Medulla oblongata (tissue), 1 donor: ENCODE measurements at regions not wholly inside any gene's neighbourhood (a gene's known extent, or its start where the extent isn't known, plus 50 kb on each side); places are given as distances from the start of the nearest gene placed in this dataset.
"Not testable (repeated sequence)": the region's sequence is repeated elsewhere in the genome, so short reads cannot be mapped to it uniquely, and the experiment has no call there.

Experiments
- DNase-seq: peaks from one replicate; pipeline ENCODE4 v3.0.0-alpha.2; 2015; ENCODE audit errors: extremely low spot score

DNA sequence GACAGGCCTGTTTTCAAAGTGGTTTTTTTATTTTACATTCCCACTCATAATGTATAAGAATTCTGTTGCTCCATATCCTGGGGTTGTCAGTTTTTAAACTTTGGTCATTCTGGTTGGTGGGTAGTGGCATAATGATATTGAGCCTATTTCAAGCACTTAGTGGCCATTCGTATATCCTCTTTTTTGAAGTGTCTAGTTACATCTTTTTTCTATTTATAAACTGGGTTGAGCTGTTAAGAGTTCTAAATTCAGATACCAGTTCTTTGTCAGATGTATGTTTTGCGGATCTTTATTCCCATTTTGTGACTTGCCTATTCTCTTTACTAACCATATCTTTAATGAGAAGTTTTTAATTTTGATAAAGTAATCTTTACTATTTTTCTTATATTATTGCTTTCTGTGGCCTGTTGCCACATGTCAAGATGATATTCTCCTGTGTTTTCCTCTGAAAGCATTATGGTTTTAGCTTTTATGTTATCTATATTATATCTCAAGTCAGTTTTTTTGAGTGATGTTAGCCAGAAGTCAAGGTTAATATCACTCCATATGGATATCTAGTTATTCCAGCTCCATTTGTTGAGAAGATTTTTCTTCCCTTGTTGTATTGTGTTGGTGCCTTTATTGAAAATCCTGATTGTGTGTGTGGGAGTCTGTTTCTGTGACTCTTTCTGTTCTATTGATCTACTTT is 110.9 kb downstream of the FHIP1A start:
- DNase-seq: no peak

DNA sequence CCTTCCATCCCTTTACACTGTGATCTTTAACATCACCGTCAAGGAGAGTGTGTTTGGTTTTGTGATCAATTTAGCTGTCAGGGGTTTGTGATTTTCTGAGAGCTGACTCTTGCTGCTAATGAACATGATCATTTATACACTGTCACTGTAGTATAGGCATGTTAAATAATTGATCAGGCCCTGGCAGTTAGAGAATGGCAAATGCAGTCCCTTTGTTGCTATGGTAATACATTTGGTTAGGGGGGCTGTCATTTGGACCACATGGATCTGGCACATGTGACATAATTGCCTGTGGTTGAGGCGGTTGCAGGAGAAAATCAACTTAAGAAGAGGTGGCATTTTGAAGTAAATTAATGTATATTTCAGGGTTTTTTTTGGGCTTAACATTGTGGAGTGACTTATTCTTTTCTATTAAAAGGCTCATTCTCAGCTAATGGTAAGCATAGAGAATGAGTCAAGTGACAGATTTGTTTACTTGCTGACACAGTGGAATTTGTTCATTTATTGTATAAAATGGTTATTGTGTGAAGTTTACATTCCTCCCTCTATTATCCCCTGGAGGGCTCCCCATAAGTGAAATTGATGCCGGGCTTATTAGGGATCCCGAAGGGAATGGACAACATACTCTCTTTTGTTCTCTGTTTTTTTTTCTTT is 114.0 kb downstream of the FHIP1A start:
- no peak for DNase-seq

DNA sequence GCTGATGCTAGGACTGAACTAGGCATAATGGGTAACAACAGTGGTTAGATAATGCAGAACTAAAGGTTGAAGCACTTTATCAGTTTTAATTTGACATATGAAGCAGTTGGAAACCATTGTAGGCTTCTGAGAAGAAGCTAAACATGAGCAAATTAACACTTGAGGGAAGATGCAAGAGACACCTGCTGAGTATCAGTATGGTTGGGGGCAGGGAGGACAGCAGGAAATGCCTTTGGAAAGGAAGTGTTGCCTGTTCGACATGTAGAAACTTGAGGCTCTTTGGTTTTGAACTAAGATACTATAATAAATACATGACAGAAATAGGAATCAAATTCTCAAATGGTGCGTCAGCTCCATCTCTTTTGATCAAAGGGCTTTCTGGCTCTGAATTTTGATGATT is 115.6 kb downstream of the FHIP1A start:
- no peak for DNase-seq

DNA sequence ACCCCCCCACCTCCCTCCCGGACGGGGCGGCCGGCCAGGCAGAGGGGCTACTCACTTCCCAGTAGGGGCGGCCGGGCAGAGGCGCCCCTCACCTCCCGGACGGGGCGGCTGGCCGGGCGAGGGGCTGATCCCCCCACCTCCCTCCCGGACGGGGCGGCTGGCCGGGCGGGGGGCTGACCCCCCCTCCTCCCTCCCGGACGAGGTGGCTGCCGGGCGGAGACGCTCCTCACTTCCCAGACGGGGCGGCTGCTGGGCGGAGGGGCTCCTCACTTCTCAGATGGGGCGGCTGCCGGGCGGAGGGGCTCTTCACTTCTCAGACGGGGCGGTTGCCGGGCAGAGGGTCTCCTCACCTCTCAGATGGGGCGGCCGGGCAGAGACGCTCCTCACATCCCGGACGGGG is 117.5 kb downstream of the FHIP1A start:
- not testable (repeated sequence) for DNase-seq

DNA sequence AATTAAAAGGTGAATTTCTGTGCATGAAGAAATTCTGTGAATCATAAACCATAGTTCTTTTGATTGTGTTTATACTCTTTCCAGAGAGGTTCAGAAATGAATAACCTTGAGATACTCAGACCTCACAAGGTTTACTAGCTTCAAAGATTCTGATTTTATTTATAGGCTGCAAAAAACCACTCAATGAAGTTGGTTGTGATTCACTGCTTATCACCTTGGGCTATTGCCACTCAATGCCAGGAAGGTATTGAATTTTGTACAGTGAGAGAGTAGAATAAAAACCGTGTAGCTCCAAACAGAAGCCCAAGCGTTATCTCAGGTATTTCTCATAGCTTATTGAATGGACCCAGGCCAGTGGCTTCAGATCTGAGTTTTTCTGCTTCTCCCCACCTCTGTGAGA is 118.7 kb downstream of the FHIP1A start:
- DNase-seq: no peak

DNA sequence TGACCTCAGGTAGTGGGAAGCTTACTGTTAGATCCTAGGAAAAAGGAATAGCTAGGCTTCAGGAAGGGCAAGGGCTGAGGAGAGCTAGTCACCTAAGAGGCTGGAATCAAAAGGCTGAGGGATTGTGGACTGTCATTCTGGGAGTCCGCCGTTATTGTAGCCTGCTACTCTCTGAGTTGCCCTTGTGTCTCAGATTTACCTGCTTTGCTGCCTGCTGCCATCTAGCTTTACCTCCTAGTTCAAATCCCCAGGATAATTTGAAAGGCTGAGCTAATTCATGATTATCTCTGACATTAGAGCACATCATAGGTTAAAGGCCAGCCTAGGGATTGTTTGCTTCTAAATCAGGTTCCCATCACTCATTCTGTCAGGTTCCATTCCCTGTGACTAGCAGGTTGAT is 120.2 kb downstream of the FHIP1A start:
- no peak for DNase-seq

DNA sequence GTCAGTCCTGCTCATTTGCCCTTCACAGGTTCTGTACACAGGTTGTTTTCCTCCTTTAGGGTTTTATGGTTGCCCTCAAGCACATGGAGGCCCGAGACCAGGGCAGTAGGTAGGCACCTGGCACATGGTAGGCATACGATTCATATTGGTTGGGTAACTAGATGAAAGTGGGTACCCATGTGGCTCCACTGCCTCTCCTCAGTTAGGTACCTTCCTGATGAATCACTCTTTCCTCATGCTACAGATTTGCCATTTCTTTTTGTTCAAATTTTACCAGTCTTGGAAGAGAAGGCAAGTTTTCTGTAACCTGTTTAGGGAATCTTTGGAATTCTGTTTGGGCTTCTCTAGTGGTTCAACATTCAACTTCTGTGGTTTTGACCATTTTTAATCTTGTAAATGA is 121.3 kb downstream of the FHIP1A start:
- no peak for DNase-seq

DNA sequence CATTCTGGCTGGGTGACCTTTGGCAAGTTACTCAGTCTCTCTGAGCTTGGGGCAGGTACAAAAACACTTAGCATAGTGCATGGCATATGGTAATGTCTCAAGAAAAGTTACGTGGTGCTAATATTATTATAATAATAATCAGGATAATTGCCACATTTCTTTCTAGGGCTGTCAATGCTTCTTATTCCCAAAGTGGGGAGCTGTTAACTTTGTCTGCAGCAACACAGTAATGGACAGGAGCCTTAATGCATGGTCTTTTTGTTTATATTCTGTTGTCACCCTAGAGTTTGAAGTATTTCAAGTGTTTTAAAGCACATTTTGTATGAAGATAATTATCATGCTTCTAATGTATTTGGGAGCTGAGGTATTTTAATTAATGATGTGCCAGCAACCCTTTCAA is 121.8 kb downstream of the FHIP1A start:
- peak; percentile 25 for DNase-seq

DNA sequence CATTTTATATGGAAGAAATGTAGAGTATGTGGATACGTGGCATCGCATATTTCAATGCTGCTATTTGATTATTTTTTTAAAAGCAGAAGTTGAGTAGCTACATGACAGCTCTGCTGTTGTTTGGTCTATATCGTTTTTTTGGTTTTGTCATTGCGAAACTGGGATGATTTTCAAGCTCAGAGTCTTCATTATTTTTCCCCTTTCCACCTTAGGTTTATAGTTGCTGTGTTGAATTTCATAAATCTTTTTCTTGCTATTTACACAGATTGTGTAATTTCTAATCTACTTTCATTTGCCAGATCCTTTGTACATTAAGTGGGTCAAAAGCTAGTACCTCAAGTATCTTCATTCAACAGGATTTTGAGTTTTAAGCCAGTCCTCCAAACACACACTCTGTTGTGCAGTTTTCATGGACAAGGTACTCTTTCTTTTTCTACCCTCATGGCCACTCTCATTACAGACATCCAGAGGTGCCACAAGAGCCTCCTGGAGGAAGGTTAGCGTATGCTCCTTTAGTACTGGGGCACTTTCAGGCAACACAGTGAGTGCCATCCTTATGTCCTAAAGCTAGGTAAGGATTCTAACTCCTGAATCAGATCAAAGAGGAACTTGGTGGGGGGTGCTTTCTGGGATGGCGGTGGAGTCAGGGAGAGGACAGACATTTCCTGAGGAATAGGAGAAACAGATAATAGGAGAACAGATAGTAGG is 123.2 kb downstream of the FHIP1A start:
- DNase-seq: no peak

DNA sequence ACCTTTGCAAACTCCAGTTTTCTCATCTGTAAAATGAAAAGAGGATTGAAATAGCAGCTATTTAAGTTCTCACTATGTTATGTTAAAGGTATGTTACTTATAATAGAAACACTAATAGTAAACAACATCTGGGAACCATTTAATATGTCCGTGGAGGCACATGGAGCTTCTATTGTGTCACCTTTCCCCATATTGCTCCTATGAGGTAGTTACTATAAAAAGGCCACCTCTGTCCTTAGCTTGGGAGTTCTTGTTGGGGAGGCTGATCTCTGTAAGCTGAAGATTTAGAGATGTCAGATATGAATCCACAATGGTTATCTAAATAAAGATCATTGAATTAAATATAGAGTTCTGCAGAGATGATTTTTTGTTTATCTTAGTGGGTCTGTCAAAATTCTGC is 125.2 kb downstream of the FHIP1A start:
- no peak for DNase-seq

DNA sequence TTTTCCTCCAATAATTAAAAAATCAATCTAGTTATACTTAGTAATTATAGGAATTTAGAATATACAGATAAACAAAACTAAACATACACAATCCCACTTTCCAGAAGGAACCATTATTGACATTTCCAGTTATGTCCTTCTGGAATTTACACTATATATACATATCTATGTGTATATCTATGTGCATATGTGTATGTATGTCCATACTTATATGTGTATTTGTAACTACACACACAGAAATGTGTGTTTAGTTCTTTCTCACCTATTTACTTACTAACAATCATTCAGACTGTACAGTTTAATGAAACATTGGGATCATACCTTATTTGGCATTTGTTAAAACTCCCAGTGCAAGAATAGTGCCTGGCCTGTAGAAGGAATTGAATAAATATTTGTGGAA is 126.4 kb downstream of the FHIP1A start:
- no peak for DNase-seq

DNA sequence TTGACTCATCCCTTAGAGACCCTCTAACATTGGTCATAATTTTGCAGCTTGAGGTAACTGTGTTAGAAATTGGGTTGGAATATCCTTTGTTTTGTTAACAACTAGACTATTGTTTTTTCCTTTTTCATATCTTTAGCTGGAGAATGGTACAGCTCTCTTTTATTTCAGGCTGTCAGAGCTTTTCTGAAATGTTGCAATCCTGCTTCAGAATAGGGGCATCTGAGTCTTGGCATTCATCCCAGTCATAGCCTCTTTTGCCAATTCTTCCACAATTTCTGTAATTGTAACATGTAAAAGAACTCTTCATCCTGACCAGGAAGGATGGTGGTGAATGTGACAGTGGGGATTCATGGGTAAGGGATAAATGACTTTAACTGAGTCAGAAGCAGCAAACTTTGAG is 128.7 kb downstream of the FHIP1A start:
- peak; percentile 62 for DNase-seq

DNA sequence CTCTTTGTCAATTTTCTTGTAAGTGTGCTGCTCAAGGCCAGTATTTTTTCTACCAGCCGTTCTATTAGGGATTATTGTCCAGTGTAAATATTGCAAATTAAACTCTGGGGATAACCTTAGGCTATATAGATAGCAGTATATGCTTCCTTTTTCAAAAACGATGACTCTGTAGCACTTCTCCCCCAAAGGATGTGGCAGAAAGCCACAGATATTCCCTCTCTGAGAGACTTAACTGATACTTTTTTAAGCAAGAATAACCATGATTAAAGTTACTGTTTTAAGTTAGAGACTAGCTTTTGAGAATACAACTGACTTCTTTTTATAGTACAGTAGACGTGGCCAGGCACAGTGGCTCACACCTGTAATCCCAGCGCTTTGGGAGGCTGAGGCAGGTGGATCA is 130.0 kb downstream of the FHIP1A start:
- no peak for DNase-seq

DNA sequence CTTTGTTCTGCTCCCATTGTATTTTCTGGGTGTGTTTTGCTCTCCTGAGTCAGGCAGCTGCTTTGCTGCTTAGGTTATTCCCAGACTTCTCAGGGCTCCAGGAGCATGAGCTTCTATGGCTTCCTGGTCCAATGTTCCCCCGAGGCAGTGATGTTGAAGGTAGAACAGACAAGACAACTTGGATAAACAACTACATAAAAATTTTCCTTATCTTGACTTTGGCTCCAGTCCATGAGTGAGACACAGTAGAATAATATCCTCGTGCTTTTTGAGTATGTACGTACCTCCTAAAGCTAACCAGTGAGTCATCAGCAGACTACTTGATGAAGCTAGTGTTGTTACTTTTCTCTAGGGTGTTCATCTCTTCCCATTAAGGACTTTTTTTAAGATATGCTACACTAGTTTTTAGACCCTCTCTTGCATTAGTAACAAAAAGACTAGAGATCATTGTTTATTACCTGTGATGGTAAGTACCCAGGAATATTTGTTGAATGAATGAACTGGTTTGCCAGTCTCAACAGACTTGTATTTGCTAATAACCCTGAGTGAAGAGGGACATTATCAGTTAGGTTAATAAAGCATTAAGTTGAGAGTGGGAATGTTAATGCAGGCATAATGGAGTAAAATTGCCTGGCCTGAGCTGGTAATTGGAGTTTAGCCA is 131.9 kb downstream of the FHIP1A start:
- DNase-seq: no peak

DNA sequence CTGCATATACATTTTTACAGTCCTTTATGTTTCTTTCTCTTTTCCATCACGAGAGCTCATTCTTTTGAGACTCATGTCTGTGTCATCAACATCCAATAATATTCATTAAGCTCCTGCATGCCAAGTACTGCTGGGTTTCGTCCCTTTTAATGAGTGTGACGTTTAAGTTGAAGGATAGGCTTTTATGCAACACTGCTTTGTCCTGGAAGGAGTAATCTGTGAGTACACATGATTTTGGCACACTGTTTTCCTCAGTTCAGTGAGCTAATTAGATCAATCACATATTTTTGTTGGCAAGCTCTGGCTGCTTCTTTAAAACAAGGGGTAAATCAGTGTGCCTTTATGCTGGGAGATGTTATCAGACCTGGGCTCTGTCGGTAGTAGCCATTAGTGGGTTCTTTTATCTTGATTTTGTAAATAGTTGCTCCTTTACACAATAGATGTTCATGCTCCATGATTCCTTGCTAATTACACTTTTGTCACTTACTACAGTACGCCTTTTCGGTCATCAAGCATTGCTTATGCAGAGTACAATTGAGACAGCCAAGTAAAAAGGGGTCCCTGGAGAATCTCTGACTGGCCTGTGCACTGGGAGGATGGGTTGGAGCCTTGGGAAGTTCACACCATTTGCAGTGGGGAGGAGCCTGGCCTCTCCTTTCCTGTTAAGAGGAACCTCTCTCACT is 132.6 kb downstream of the FHIP1A start:
- no peak for DNase-seq

DNA sequence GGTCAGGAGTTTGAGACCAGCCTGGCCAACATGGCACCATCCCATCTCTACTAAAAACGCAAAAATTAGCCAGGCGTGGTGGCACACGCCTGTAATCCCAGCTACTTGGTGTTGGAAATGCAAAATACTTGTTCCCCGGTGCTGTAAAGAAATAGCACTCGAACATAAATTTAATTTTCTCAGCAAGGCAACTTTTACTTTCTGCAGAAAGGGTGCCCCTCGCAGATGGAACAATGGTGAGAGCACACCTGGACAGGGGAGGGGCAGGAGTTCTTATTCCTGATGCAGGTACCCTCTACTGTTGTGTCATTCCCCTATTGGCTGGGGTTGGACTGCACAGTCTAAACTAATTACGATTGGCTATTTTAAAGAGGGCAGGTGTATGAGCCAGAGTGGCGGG is 139.7 kb downstream of the FHIP1A start:
- DNase-seq: no peak

DNA sequence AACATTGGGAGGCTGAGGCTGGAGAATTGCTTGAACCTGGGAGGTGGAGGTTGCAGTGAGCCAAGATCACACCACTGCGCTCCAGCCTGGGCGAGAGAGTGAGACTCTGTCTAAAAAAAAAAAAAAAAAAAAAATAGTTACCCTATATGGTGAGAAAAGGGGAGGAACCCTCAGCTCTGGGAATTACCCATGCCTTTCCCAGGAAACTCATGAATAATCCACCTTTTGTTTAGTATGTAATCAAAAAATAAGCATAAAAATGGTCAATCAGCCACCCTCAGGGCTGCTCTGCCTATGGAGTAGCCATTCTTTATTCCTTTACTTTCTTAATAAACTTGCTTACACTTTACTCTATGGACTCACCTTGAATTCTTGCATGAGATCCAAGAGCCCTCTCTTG is 140.4 kb downstream of the FHIP1A start:
- DNase-seq: not testable (repeated sequence)

DNA sequence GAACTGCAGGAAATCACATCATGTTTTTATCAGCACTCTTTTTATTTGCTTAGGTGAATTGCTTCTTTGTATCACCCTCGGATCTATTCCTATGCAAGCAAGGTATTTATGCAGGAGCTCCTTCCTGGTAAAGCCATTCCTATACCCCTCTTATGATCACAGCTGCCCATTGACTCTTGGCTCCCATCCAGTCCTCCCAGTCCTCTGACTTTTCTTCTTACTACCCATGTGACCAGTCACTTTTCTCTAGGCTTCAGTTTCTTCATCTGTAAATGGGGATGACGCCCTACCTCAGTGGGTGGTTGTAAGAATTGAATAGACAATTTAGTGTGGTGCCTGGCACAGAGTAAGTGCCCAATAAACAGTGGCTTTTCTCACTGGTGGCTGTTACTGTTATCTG is 144.9 kb downstream of the FHIP1A start:
- no peak for DNase-seq

DNA sequence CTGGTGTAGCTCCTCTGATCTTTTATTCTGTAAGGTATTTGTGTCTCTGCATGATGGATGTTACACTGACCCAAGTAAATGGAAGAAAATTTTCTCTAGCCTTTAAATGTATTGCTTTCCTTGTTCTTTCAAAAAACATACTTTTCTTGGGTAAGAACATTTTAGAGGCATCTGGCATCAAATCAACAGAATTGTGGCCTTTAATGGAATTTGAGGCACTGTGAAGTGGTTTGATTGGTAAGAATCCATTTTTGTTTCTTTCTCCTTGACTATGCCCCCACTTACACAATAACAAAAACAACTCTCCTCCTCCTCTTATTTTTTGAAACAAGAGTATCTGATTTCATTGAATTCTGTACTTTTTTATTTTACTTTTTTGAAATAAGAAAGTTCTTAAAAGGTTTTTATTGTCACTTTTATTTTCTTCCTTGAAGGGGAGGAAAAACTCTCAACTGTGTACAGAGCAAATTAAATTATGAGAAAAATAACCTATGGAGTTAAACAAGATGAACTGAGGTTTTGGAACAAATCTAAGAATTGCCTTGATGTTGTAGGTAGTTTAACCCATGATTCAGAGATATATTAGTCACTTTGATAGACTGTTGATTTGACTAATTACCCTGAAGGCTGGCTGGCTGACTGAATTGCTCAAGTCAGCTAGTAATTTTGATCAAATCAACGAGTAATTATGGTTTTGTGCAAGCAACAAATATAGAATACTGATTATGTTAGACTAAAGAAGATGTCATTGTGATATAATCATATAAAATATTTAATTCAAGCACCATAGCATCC is 146.4 kb downstream of the FHIP1A start:
- no peak for DNase-seq

DNA sequence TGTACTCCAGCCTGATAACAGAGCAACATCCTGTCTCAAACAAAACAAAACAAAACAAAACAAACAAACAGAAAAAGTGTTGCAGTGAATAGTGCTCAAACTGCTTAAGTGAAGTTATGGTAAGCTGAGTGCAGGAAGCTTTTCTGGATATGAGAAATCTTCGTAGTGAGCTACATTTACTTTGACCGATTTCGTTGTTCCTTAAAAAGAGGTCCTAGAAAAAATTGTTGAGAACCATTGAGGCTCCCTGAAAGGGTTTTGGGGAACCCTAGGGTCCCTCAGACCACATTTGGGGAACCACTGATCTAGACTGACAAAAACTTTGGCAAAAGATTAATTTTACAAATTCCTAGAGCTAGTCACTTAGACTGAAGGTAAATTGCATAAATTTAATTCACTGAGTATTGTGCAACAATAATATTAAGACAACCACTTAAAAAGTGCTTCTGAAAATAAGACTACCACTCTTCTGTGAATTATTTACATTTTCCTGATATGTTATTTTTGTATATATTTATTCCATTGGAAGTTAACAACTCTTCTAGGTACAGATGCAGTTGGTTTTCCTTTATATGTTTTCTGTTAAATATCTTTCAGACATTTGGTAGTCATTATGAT is 149.6 kb downstream of the FHIP1A start:
- DNase-seq: no peak

DNA sequence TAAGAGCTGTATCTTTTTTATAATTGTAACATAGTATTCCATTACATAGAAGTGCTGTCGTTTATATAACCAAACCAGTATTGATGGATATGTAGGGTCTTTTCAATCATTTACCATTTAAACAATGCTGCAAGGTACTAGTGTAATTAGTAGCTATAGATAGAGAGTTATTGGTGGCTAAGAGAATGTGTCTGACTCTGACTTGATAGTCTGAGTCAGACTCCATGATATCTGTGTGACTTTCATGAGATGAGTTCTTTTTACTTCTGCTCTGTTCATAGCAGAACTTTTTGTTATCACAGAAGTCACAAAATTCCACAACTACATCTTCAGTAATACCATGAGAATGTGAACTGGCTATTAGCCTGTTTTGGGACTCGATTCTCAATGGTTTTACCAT is 150.6 kb downstream of the FHIP1A start:
- DNase-seq: no peak
